Uterus (tissue), 2 donors: ENCODE measurements at regions not wholly inside any gene's neighbourhood (a gene's known extent, or its start where the extent isn't known, plus 50 kb on each side); places are given as distances from the start of the nearest gene placed in this dataset.

ENCODE experiments used
- POLR2A ChIP-seq, 2 donors: fragments of 450-650 bp; IDR thresholded peaks; one replicate each; pipeline ENCODE4 v1.6.1; 2016; ENCODE audit warnings: antibody characterized with exemption in 2 of 2, mild to moderate bottlenecking in 1 of 2, moderate library complexity in 1 of 2
- TF ChIP-seq, protein P1 (sequence below), 4 experiments: fragments of 200-600 bp in 2 of 4; fragments of 450-650 bp in 2 of 4; sonication (generic) in 2 of 4; IDR thresholded peaks; one replicate each; pipeline ENCODE4 v1.5.1; 2016 to 2019; ENCODE audit warnings: antibody characterized with exemption in 4 of 4, mild to moderate bottlenecking in 2 of 4, moderate library complexity in 1 of 4

DNA sequence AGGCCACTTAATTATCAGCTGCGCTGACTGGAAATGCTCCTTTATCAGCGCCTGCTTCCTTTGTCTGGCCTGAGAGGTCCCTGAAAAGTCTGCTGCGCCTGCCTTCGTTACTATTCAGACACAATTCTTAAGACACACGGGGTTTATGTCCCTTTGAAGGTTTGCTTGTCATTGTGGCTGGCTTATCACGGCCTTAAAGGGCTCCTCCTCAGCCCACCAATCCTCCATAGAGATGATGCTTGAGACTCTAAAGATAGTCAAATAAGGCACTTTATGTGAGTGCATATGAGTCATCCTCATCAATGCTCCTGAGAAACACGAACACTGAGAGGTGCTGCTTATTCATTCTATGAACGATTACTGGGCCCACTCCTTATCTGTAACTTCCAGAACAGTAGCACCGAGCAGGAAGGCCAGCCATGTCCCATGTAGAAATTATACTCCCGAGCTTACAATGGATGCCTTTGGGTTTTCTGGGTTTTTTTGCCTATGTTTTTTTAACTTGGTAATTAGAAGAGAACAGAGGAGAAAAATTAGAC is 1268.2 kb upstream of the TMEM132C start:
- TF ChIP-seq, protein P1, sequence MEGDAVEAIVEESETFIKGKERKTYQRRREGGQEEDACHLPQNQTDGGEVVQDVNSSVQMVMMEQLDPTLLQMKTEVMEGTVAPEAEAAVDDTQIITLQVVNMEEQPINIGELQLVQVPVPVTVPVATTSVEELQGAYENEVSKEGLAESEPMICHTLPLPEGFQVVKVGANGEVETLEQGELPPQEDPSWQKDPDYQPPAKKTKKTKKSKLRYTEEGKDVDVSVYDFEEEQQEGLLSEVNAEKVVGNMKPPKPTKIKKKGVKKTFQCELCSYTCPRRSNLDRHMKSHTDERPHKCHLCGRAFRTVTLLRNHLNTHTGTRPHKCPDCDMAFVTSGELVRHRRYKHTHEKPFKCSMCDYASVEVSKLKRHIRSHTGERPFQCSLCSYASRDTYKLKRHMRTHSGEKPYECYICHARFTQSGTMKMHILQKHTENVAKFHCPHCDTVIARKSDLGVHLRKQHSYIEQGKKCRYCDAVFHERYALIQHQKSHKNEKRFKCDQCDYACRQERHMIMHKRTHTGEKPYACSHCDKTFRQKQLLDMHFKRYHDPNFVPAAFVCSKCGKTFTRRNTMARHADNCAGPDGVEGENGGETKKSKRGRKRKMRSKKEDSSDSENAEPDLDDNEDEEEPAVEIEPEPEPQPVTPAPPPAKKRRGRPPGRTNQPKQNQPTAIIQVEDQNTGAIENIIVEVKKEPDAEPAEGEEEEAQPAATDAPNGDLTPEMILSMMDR (IDR thresholded peaks at IDR 0.05): no peak
- TF ChIP-seq POLR2A (IDR thresholded peaks at IDR 0.05): no peak
